Right kidney (tissue), 1 donor: ENCODE measurements at regions not wholly inside any gene's neighbourhood (a gene's known extent, or its start where the extent isn't known, plus 50 kb on each side); places are given as distances from the start of the nearest gene placed in this dataset.
"Not testable (repeated sequence)": the region's sequence is repeated elsewhere in the genome, so short reads cannot be mapped to it uniquely, and the experiment has no call there.

Experiments
- DNase-seq: peaks from one replicate; pipeline ENCODE4 v3.0.0-alpha.2; 2016

DNA sequence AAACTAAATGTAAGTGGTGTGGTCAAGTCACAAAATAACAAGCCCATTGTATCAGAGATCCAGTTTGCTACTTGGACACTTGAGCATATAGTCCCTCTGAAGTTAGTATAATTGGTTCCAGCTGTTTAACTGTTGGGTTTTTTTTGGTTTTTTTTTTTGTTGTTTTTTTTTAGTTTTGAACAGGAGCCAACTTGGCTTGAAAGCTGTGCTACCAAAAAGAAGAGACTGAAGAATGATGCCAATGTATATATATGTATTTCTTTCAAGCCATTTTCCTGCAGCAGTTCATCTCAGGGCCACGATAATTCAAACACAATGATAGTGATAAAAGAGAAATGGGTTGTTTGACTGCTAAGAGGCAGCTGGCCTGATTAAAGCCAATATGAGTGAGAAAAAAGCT is 138.3 kb downstream of the PCDH18 start:
- DNase-seq, result no peak

DNA sequence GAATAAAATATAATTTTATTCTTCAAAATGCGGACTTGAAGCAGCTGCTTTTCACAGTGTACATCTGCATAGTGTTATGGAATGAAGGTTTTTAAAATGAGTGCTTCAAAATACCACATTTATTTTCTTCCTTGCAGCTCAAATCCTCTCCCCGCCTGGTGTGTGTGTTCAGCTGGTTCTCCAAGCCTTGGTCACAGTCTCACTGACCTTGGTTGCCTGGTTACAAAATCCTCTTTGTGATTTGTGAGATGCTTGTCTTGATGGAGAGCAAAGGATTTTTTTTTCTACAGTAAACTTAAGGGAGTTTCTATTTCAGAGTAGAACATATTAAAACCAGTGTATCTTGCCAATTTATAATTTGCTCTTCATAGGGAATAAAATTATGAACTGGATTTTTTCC is 139.2 kb downstream of the PCDH18 start:
- no peak for DNase-seq

DNA sequence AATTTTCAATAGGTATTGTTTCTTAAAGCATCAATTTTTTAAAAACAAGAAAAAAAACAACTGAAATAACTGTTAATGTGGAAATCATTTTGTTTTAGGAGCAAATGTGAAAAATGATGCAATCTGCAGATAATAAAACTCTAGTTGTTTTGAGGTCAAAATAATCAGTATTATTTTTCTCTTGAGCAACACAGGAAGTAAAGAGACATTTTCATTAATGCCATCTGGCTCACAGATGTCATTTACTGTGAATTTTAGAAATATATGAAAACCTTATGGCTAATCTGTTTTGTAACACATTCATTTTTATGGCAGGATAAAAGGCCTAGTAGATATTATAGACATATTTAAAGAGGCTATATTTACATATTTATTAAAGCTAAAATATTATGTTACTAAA is 141.6 kb downstream of the PCDH18 start:
- DNase-seq, result no peak

DNA sequence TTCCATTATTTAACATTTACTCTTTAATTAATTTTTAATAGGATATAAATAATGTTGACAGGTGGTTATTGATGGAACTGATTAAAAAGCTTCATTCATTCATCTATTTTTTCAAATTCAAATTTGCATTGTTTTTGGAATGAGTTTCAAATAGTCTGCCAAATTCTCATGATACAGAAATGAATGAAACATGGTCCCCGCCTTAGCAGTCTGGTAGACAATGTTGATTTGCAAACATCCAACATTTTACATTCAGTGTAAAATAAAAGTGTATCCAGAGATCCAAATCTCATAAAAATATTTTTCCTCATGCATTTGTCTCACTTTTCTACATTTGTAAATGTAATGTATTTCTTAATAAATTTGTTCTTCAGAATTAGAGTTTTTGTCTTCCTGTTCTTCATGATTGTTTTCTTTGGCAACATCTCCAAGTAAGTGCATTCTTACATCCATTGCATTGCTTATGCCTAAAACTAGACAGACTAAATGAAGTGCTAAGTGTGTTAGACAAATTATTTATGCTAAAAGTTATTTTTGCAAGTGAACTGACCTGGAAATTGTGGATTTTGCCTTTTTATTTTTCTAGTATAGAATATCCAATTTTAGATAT is 142.3 kb downstream of the PCDH18 start:
- no peak for DNase-seq

DNA sequence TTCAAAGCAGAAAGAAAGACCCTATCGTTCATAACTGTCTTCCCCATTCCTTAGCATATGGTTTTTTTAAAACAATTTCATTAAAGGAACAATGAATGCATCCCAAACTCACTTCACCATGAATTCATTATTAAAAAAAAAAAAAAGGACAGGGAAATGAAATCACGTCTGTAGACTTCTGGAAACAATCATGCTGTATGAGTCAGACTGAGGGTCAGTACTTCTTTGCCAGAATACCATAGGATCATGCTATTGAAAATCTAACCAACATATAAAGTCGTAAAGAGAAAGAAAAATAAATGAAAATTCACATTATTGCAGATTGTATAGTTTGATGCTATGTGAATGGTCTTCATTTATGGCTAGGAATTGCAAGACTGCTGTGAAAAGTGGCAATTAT is 144.4 kb downstream of the PCDH18 start:
- DNase-seq, result no peak

DNA sequence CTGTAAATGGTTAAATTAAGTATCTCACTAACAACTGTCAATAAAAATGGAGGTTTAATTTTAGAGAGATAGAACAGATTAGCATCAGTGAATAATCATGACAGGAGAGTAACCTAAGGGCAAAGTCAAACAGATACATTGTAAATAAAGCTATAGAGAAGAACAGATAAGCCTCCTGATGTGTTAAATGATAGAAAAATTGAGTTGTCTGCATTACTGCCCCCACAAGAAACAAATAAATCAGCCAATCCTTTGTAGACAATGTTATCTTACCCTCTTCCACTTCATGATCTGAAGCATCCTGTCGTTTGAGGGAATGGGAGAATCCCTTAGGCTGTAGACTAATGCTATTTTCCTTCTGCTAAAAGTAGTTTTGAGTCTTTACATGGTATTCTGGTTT is 147.8 kb downstream of the PCDH18 start:
- DNase-seq, result no peak

DNA sequence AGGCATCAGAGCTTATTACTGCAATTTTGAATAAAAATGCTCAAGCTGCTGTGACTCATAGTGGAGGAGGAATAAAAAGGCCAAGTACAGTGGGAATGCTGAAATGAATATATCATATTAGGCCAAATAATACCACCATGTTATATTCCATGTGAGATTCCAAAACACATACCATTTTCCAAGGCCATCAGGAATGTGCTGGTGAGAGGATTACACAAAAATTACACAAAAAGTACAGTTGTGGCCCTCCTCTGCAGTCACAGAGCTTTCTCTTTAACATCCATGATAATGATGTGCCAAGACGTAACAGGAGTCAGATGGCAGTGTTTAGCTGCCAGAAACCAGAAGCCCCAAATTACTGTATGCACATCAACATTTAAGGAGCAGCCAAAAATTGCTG is 153.5 kb downstream of the PCDH18 start:
- no peak for DNase-seq

DNA sequence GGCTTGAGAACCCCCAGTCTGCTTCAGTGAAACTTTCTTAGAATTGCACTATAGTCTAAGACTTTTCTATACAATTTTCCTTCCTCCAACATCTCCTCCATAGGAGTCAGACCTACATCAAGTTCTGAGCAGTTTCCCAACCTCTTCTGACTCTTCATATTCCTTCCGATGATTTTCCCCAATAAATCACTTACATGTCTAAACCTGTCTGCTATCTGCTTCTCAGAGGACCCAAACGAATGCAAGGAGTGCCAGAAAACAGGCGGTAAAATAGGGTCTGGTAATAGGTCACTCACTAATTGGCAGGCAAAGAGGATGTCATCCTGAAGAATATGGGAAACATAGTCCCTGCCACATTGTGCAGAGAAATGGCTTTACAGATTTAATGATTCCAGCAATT is 153.9 kb downstream of the PCDH18 start:
- no peak for DNase-seq

DNA sequence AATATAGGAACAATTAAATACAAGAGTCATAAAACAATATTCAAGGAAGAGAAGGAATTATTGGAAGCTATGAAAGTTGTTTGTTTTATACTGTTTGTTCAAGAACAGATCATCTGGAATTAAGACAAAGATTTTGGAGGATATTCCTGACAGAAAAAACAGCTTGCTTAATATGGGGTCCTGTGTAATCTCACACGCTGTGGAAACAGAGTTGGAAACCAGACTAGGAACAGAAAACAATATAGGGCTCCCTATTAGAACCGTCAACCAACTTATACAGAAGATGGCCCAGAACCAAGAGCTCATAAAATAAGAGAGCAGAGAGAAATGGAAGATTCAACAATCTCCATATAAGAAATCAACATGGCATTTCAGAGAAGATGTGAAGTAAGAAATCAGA is 156.0 kb downstream of the PCDH18 start:
- DNase-seq, result no peak

DNA sequence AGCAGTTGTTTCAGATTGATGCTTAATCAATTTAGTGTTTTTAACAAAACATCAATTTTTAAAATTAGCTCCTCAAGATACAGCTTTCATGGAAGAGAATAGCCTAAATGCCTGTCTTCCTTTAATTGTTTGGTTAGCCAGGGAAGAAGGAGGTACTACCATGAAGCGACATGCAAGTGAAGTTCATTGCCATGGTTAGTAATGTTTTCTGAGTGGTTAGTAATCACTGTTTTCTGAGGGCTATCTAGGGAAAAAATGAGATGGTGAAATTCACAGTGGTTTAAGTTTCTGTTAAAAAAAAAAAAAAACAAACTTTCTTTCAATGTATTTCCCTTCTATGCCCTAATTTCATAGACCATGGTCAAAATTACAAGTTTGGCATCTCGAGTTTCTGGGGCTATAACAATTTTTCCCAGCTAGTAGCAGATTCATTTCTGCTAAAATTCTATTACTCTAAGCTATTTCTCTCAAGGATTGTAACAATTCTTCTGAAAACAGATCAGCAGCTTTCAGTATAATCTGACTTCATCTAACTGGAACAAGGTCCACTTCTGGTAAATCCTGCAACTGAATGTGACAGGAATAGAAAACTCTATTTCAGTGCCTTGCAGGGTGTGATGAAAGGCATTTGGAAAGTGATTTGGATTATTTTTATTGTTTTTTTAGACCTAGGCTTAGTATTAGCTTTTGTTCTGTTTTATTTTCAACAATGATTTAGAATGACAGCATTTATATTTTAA is 157.0 kb downstream of the PCDH18 start:
- DNase-seq, result no peak

DNA sequence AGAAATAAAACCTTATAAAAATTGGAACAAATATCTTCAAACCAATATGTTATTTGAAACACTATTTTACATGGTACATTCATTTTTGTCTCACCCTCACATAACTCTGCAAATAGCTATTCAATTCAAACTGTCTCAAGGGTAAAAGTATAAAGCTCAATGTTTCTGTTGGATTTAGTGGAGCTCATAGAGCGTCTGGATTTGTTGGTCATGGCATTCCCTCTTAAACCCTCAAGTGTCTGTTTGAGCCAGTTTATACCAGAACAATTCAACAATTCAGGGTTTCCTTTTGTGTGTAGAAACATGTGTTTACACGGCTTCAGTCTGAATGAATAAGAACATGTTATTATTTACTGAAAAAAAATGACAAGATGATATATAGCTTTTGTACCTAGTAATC is 161.6 kb downstream of the PCDH18 start:
- DNase-seq, result no peak

DNA sequence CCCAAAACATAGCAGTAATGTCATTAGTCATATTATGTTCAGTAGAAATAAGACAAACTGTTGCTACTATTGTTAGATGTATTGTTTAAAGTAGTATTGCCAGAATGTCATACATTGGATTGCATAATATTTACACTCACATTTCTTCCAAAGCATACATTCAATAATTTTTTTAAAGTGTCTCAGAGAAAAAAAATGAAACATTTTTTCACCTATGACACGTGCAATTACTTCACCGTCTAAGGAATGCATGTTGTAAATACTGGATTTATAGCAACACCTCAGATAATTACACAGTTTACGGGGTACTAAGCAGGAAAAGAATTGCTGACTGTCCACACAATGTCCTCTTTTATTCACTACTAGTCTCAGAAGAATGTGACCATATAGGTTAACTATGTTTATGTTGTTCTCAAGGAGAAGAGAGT is 162.1 kb downstream of the PCDH18 start:
- no peak for DNase-seq

DNA sequence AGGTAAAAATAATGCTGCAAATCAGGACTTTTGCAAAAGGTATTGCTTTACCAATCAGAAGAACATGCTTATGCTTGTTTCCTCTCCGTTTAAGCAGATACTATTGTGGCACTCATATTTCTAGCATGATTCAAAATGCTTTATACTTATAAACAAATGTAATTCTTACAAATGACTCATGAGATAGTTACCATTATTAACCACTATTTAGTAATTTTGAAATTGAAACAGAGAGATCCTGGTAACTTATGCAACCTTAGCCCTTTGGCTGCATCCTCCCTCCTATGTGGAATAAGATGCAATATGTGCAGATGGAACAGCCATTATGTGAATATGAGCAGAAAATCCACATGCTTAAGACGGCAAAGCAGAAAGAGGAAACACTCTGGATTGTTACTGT is 164.7 kb downstream of the PCDH18 start:
- no peak for DNase-seq

DNA sequence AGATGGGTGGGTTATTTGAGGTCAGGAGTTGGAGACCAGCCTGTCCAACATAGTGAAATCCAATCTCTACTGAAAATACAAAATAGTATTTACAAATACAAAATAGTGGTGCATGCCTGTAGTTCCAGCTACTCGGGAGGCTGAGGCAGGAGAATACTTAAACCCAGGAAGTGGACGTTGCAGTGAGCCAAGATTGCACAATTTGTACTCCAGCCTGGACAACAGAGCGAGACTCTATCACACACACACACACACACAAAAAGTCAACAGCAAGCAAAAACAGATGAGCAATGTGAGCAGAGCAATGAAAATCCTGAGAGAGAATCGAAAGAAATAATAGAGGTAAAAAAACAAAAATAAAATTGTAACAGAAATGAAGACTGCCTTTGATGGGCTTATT is 168.8 kb downstream of the PCDH18 start:
- DNase-seq, result no peak

DNA sequence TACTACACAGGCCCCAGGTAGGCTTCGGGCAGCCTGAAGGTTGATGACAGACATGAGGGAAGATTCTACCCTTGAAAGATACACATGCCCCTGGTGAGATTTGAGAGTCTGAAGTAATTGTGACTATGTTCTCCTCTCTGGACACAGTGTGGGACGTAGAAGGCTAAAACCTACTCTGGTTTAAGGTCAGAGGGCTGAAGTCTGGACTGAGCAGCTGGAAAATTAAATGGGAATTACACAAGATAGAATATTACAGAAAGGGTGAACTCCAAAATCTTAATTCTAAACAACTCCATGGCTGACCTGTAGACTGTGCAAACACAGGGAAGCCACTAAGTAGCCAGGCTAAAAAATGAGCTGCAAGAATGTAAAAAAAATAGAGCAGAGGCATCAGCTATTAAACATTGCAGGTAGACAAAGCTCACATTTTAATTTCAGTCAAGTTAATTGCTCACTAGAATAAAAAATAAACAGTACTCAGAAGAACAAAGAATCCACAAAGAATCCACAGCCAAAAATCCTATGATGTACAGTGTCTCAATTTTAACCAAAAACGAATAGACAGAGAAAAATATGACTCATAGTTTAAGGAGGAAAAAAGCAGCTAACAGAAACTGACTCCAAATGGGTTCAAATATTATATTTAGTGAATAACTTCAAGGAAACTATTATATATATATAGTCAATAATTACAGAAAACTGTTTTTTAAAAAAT is 170.4 kb downstream of the PCDH18 start:
- DNase-seq, result no peak

DNA sequence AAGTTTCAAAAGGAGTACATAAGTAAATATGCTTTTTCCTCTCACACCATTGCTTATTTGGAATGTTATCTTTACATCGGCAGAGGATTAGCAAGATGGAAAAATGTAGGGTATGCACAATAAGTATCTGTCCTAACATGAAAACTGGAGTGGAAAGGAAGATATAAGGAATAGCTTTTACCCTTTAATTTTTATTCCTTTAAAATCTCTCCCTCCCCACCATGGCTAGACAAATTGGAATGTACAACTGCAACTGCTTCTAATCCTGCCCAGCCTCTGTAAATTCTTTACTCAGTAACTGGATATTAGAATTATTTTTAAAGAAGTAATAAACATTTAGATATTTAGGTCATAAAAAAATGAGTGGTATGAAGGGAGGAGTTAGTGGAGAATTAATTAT is 171.5 kb downstream of the PCDH18 start:
- no peak for DNase-seq

DNA sequence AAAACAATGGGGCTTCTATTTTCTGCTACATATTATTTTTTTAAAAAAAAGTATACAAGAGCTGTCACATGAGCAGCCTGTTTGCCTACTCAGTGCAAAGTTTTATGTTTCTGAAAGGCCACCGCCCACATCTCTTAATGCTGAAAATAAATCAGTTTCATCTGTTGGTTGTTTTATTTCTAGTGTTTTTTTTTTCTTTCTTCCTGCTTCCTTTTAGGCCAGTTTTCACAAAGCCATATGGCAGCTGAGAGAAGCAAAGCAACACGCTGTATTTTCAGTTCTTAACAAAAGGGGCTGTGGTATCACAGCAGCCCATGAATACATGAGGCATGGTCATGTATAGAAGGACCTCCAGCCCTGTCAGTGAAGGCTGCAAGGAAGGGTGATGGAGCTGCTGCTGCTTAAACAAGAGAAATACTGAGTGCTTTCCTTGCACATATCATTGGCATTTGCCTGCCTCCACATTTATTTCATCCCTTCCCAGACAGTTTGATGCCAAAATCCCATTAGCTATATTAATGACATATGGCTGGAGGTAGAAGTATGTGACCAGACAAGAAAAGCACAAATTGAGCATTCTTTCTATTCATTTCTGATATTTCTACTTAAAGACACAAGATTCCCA is 172.5 kb downstream of the PCDH18 start:
- DNase-seq, result peak; percentile 29

DNA sequence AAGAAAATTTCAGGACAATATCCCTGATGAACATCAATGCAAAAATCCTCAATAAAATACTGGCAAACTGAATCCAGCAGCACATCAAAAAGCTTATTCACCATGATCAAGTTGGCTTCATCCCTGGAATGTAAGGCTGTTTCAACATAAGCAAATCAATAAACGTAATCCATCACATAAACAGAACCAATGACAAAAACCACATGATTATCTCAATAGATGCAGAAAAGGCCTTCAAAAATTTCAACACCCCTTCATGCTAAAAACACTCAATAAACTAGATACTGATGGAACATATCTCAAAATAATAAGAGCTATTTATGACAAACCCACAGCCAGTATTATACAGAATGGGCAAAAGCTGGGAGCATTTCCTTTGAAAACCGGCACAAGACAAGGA is 177.7 kb downstream of the PCDH18 start:
- not testable (repeated sequence) for DNase-seq

DNA sequence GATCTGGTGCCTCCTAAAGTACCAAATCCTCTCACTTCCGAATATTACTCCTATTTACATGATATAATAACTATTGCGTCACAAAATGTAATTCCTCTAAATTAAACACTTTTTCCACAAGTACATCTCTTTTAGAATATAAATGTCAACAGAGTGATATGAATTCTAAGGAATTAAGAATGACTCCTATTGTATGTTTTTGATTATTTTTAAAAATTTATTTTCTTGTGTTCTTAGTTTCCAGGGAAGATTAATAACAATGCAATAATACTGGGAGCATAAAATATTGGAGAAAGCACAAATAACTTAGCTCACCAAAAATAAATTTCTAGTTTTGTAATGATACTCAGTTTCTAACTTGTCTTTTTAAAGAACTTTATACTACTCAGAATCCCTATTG is 184.9 kb downstream of the PCDH18 start:
- no peak for DNase-seq

DNA sequence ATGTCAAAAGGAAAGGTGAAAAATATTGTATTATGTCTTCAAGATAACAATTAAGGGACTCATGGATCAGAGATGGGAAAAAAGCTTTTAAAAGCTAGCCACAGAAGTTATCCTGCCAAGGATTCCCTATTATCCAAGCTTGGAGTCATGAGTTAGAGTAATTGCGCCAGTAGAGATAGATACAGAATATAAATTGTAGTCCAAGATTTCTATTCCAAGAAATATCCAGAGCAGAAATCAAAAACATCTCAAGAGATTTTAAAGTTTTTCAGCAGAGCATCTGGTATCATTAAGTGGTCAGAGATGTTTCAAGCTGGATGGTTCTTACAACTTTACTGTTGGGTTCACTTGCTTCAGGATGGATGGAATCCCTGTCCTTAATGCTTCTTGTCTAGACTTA is 186.7 kb downstream of the PCDH18 start:
- no peak for DNase-seq

DNA sequence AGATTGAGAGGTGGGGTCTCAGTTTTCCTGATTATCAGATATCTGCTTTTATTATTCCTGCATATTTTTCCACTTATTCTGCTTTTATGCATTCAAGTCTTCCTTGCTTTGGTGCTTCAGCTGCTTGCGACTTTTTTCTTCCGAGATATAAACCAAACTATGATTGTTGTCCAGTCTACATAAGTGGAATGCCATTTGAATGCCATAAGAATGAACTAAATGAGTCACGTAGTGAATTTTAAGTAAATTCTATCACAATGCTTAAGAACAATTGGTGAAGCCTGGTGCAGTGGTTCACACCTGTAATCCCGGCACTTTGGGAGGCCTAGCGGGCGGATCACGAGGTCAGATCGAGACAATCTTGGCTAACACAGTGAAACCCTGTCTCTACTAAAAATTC is 189.1 kb downstream of the PCDH18 start:
- no peak for DNase-seq

DNA sequence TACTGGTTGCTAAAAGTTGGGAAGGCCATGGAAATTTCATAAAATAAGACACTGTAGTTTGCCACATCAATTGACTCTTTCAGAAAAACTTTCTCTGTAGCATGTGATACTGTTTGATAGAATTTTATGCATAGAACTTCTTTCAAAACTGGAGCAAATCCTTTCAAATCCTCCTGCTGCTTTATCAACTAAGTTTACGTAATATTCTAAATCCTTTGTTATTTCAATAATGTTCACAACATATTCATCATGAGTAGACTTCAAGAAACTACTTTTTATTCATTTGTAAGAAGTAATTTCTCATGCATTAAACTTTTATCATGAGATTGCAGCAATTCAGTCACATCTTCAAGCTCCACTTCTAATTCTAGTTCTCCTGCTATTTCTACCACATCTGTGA is 199.3 kb downstream of the PCDH18 start:
- no peak for DNase-seq

DNA sequence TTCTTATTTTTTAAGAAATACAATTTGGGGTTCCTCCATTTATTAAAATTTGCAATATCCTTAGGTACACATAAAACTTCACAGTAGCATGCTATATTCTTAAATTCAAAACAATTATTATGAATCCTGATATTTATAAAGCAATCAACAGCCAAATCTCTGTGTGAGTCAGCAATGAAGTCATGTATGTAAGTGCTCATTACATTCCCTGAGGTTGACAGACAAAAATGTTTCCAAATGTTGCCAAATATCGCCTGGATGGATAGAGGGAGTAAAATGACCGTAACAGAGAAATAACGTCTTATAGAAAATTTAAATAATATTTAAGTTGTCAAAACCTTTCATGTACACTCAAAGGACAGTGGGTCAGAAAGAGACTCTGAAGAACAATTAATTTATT is 220.0 kb downstream of the PCDH18 start:
- DNase-seq, result no peak
